ENCODE measurements at regions not wholly inside any gene's neighbourhood (a gene's known extent, or its start where the extent isn't known, plus 50 kb on each side); places are given as distances from the start of the nearest gene placed in this dataset.

GRCh38 chr2:207317378-207317984, 151.7 kb upstream of the KLF7 start:
- Histone ChIP-seq H3K36me3 (ENCODE audit: control insufficient read depth in 4 of 4, insufficient read depth in 3 of 4, low read depth in 1 of 4, low read length in 3 of 4) (no peaks in the 10 kb centered on the region), H3K4me3 (ENCODE audit: low read depth in 1 of 3, low read length in 3 of 3) (no peak overlapping the region), H3K27ac (ENCODE audit: low read depth in 1 of 2, low read length in 2 of 2) (no peak overlapping the region), H3K9ac (ENCODE audit: low read depth in 1 of 2, low read length in 2 of 2) (no peak overlapping the region), H3K9me3 (ENCODE audit: control insufficient read depth in 4 of 4, low read length in 3 of 4) (no peaks in the 10 kb centered on the region), H3K4me1 (ENCODE audit: control insufficient read depth in 4 of 4, insufficient read depth in 4 of 4, low read length in 3 of 4) (peaks cover 0 to 7% (median 2%) of the 10 kb centered on the region in 4 donors), H3K27me3 (ENCODE audit: control insufficient read depth in 4 of 4, insufficient read depth in 4 of 4, low read length in 3 of 4) (peaks cover 0 to 21% (median 0%) of the 10 kb centered on the region in 4 donors)
- TF ChIP-seq JUND (IDR thresholded peaks at IDR 0.05) (no peak), ZBTB33 (IDR thresholded peaks at IDR 0.05) (no peak), ATF3 (IDR thresholded peaks at IDR 0.05) (no peak), NR2F2 (IDR thresholded peaks at IDR 0.05) (no peak), GABPA (IDR thresholded peaks at IDR 0.05 in 1 of 2, conservative IDR thresholded peaks at IDR 0.05 in 1 of 2) (no peak), MAX (IDR thresholded peaks at IDR 0.05) (no peak), HNF4A (conservative IDR thresholded peaks at IDR 0.05) (peak; percentile 28 to 36), RAD21 (IDR thresholded peaks at IDR 0.05) (peak in 1 of 2 donors; percentile 7), HNF4G (IDR thresholded peaks at IDR 0.05) (no peak), CTCF (IDR thresholded peaks at IDR 0.05; ENCODE audit: low read depth, low read length, missing input control) (no peak), SP1 (IDR thresholded peaks at IDR 0.05) (no peak), RXRA (IDR thresholded peaks at IDR 0.05) (peak in 1 of 2 donors; percentile 26), REST (IDR thresholded peaks at IDR 0.05) (no peak), FOXA1 (IDR thresholded peaks at IDR 0.05) (no peak), TAF1 (conservative IDR thresholded peaks at IDR 0.05) (no peak), EGR1 (IDR thresholded peaks at IDR 0.05; ENCODE audit: low read depth in 2 of 2) (no peak)
- WGBS: 32% methylated on average over 4 of the region's 4 CpGs
- DNase-seq (ENCODE audit: low spot score): no peak

Measured in liver (tissue), 8 donors.